Stimulated activated CD4-positive, alpha-beta T cell treated with anti-CD3 and anti-CD28 coated beads, Interleukin-2, amount 100 ng/mL, for 24 hours (primary cell): ENCODE measurements at regions not wholly inside any gene's neighbourhood (a gene's known extent, or its start where the extent isn't known, plus 50 kb on each side); places are given as distances from the start of the nearest gene placed in this dataset.

Experiments used
- DNase-seq, 2 donors: peaks; one replicate each; pipeline ENCODE4 v3.0.0-alpha.2; 2020

GRCh38 chr1:59135761-59136255, 161.1 kb upstream of the FGGY start:
- DNase-seq = no peak

GRCh38 chr1:59136541-59137275, 160.2 kb upstream of the FGGY start:
- no peak for DNase-seq

GRCh38 chr1:59137276-59137615, 159.6 kb upstream of the FGGY start:
- DNase-seq = no peak

GRCh38 chr1:59137968-59138367, 158.9 kb upstream of the FGGY start:
- DNase-seq = no peak

GRCh38 chr1:59138402-59138801, 158.5 kb upstream of the FGGY start:
- no peak for DNase-seq

GRCh38 chr1:59139396-59139795, 157.5 kb upstream of the FGGY start:
- DNase-seq = no peak

- no peak for DNase-seq
Measured at GRCh38 chr1:59141267-59141863, 155.5 kb upstream of the FGGY start.

- no peak for DNase-seq
Measured at GRCh38 chr1:59142311-59143132, 154.4 kb upstream of the FGGY start.

- no peak for DNase-seq
Measured at GRCh38 chr1:59143133-59143487, 153.8 kb upstream of the FGGY start.

- no peak for DNase-seq
Measured at GRCh38 chr1:59143811-59144210, 153.1 kb upstream of the FGGY start.

- DNase-seq = no peak
Measured at GRCh38 chr1:59144959-59145358, 151.9 kb upstream of the FGGY start.

GRCh38 chr1:59146056-59146455, 150.8 kb upstream of the FGGY start:
- no peak for DNase-seq

GRCh38 chr1:59146651-59147358, 150.1 kb upstream of the FGGY start:
- peak; percentile 39 to 55 for DNase-seq

GRCh38 chr1:59149435-59149834, 147.5 kb upstream of the FGGY start:
- DNase-seq = no peak

GRCh38 chr1:59150577-59151386, 146.1 kb upstream of the FGGY start:
- peak in 1 of 2 donors; percentile 6 for DNase-seq

GRCh38 chr1:59151387-59151761, 145.5 kb upstream of the FGGY start:
- DNase-seq = no peak

- no peak for DNase-seq
Measured at GRCh38 chr1:59151860-59152259, 145.0 kb upstream of the FGGY start.

- no peak for DNase-seq
Measured at GRCh38 chr1:59152511-59152910, 144.4 kb upstream of the FGGY start.

GRCh38 chr1:59154401-59154800, 142.5 kb upstream of the FGGY start:
- DNase-seq = no peak

- no peak for DNase-seq
Measured at GRCh38 chr1:59155351-59155750, 141.5 kb upstream of the FGGY start.

- DNase-seq = no peak
Measured at GRCh38 chr1:59156051-59156450, 140.8 kb upstream of the FGGY start.

GRCh38 chr1:59156526-59157199, 140.2 kb upstream of the FGGY start:
- DNase-seq = no peak
